Testis (tissue), 2 donors: ENCODE measurements at regions not wholly inside any gene's neighbourhood (a gene's known extent, or its start where the extent isn't known, plus 50 kb on each side); places are given as distances from the start of the nearest gene placed in this dataset.

Experiments
- CTCF ChIP-seq, 3 experiments: fragments of 450-650 bp in 2 of 3; fragments of 200-600 bp in 1 of 3; sonication (generic) in 1 of 3; IDR thresholded peaks; one replicate each; pipeline ENCODE4 v1.5.1; 2016 to 2019; ENCODE audit warnings: antibody characterized with exemption in 3 of 3, mild to moderate bottlenecking in 2 of 3, moderate library complexity in 1 of 3
- POLR2A ChIP-seq: fragments of 450-650 bp; IDR thresholded peaks from one replicate; pipeline ENCODE4 v1.6.1; 2017; ENCODE audit warnings: antibody characterized with exemption, mild to moderate bottlenecking, moderate library complexity

- no peak for TF ChIP-seq POLR2A
- TF ChIP-seq CTCF (IDR thresholded peaks at IDR 0.05) = no peak
Measured at GRCh38 chr5:104652271-104652861, 1089.8 kb upstream of the NUDT12 start.
